ENCODE measurements at regions not wholly inside any gene's neighbourhood (a gene's known extent, or its start where the extent isn't known, plus 50 kb on each side); places are given as distances from the start of the nearest gene placed in this dataset.
"Not testable (repeated sequence)": the region's sequence is repeated elsewhere in the genome, so short reads cannot be mapped to it uniquely, and the experiment has no call there.

DNA sequence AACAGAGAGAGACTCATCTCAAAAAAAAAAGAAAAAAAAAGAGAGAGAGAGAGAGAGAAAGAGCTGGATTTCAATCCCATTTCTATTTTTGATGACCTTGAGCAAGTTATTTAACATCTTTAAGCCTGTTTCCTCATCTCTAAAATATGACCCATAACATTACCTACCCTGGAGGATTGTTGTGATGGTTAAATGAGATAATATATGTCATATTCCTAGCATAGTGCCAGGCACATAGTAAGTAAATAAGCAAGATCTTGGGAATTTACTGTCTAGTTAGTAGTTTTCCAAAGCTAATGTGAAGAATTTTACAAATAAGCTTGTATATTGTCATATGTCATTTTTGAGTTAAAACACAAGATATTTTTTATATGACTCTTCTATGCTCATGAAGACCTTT is 236.5 kb downstream of the PHLDA1 start:
- no TSS peak for BruUV-seq (replicated peaks)
- Histone ChIP-seq H4K20me1 (ENCODE audit: low read length) (no peaks in the 10 kb centered on the region), H3K79me2 (ENCODE audit: low read length) (no peaks in the 10 kb centered on the region), H3K27me3 (ENCODE audit: low read length) (no peaks in the 10 kb centered on the region), H3K4me2 (ENCODE audit: low read length) (no peak overlapping the region), H3K27ac (ENCODE audit: low read length) (no peak overlapping the region), H3F3A (ENCODE audit: low read length, unreplicated experiment) (no peaks in the 10 kb centered on the region), H3K9me2 (replicated peaks; ENCODE audit: low read length) (no peaks in the 10 kb centered on the region), H2AFZ (ENCODE audit: low read length) (no peak overlapping the region), H3K4me1 (ENCODE audit: insufficient read depth, low read length) (peaks cover 5% of the 10 kb centered on the region; the same call in 1 of the 2 replicates), H3K9ac (ENCODE audit: low read length) (no peak overlapping the region), H3K9me3 (ENCODE audit: low read length) (no peaks in the 10 kb centered on the region), H3K4me3 (ENCODE audit: low read length) (no peak overlapping the region), H3K36me3 (ENCODE audit: low read depth, low read length) (no peaks in the 10 kb centered on the region)
- CTCF ChIA-PET, result no interaction called here
- no peak for TF ChIP-seq EZH2phosphoT487 (IDR thresholded peaks at IDR 0.05; ENCODE audit: borderline replicate concordance, low read length)
- TF ChIP-seq, protein P1, sequence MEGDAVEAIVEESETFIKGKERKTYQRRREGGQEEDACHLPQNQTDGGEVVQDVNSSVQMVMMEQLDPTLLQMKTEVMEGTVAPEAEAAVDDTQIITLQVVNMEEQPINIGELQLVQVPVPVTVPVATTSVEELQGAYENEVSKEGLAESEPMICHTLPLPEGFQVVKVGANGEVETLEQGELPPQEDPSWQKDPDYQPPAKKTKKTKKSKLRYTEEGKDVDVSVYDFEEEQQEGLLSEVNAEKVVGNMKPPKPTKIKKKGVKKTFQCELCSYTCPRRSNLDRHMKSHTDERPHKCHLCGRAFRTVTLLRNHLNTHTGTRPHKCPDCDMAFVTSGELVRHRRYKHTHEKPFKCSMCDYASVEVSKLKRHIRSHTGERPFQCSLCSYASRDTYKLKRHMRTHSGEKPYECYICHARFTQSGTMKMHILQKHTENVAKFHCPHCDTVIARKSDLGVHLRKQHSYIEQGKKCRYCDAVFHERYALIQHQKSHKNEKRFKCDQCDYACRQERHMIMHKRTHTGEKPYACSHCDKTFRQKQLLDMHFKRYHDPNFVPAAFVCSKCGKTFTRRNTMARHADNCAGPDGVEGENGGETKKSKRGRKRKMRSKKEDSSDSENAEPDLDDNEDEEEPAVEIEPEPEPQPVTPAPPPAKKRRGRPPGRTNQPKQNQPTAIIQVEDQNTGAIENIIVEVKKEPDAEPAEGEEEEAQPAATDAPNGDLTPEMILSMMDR (conservative IDR thresholded peaks at IDR 0.05; ENCODE audit: low read depth, low read length), result no peak
- TF ChIP-seq EZH2 (IDR thresholded peaks at IDR 0.05; ENCODE audit: low read length, unreplicated experiment), result no peak
- ATAC-seq (no peak), DNase-seq (no peak)
- intact Hi-C loops (cut with micrococcal nuclease), result no loop called here
- POLR2A ChIA-PET (ENCODE audit: unreplicated experiment), result no interaction called here

- no peaks in the 10 kb centered on the region for H3K9me2 ChIP-seq (replicated peaks; ENCODE audit: low read length)
- H2AFZ ChIP-seq (ENCODE audit: low read length), result no peak overlapping the region
- DNase-seq (no peak), ATAC-seq (no peak)
- no peak overlapping the region for H3K4me3 ChIP-seq (ENCODE audit: low read length)
- H3K36me3 ChIP-seq (ENCODE audit: low read depth, low read length), result no peaks in the 10 kb centered on the region
- H3K27ac ChIP-seq (ENCODE audit: low read length), result no peak overlapping the region
- TF ChIP-seq, protein P1 (conservative IDR thresholded peaks at IDR 0.05; ENCODE audit: low read depth, low read length), result no peak
- no peak for TF ChIP-seq EZH2phosphoT487 (IDR thresholded peaks at IDR 0.05; ENCODE audit: borderline replicate concordance, low read length)
- no peak for TF ChIP-seq EZH2 (IDR thresholded peaks at IDR 0.05; ENCODE audit: low read length, unreplicated experiment)
- H4K20me1 ChIP-seq (ENCODE audit: low read length), result no peaks in the 10 kb centered on the region
- H3K4me1 ChIP-seq (ENCODE audit: insufficient read depth, low read length), result peaks cover 10% of the 10 kb centered on the region
- BruUV-seq (replicated peaks), result no TSS peak
- no peaks in the 10 kb centered on the region for H3K9me3 ChIP-seq (ENCODE audit: low read length)
- ChIA-PET CTCF (no interaction called here), POLR2A (ENCODE audit: unreplicated experiment) (no interaction called here)
- no peaks in the 10 kb centered on the region for H3F3A ChIP-seq (ENCODE audit: low read length, unreplicated experiment)
- intact Hi-C loops (cut with micrococcal nuclease), result no loop called here
- no peak overlapping the region for H3K9ac ChIP-seq (ENCODE audit: low read length)
- H3K4me2 ChIP-seq (ENCODE audit: low read length), result no peak overlapping the region
- H3K79me2 ChIP-seq (ENCODE audit: low read length), result no peaks in the 10 kb centered on the region
- H3K27me3 ChIP-seq (ENCODE audit: low read length), result no peaks in the 10 kb centered on the region
These were observed 238.9 kb downstream of the PHLDA1 start for GRCh38 chr12:75792687-75793086.

DNA sequence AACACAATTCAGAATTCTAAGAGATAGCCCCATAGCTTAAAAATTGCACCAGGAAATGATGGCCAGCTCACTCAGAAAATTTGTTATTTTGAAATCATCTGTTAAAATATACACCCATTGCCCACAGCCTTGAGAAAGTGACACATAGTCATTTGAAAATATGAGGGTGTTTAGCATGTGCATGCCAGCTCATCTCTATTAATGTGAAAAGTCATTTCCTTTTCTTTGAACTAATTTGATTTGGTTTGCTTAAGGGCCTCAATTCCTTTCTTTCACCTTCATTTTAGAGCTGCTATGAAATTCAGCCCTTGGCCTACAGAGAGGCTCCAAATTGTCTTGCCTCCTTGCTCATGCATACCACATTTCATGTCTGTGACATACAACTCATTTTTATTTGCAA is 241.4 kb downstream of the PHLDA1 start:
- Histone ChIP-seq H3K27ac (ENCODE audit: low read length) (0 out of 2 replicates have a peak overlapping the region, but pooled peaks have one; percentile 1), H3K36me3 (ENCODE audit: low read depth, low read length) (no peaks in the 10 kb centered on the region), H3K4me1 (ENCODE audit: insufficient read depth, low read length) (peaks cover 19% of the 10 kb centered on the region), H3K4me3 (ENCODE audit: low read length) (no peak overlapping the region), H4K20me1 (ENCODE audit: low read length) (no peaks in the 10 kb centered on the region), H3F3A (ENCODE audit: low read length, unreplicated experiment) (no peaks in the 10 kb centered on the region), H3K79me2 (ENCODE audit: low read length) (no peaks in the 10 kb centered on the region), H3K27me3 (ENCODE audit: low read length) (no peaks in the 10 kb centered on the region), H2AFZ (ENCODE audit: low read length) (no peak overlapping the region), H3K9ac (ENCODE audit: low read length) (no peak overlapping the region), H3K4me2 (ENCODE audit: low read length) (no peak overlapping the region), H3K9me2 (replicated peaks; ENCODE audit: low read length) (no peaks in the 10 kb centered on the region), H3K9me3 (ENCODE audit: low read length) (no peaks in the 10 kb centered on the region)
- peak; percentile 35 for DNase-seq
- CTCF ChIA-PET, result no interaction called here
- peak; percentile 75 for ATAC-seq
- POLR2A ChIA-PET (ENCODE audit: unreplicated experiment), result interaction anchor here (0.6 kb wide), 2 partner anchors 241 to 558 kb away, joined by 4 to 5 read pairs; partner anchors contain the start of genes BBS10 and PHLDA1
- intact Hi-C loops (cut with micrococcal nuclease), result no loop called here
- TF ChIP-seq EZH2phosphoT487 (IDR thresholded peaks at IDR 0.05; ENCODE audit: borderline replicate concordance, low read length), result no peak
- no peak for TF ChIP-seq EZH2 (IDR thresholded peaks at IDR 0.05; ENCODE audit: low read length, unreplicated experiment)
- TF ChIP-seq, protein P1 (conservative IDR thresholded peaks at IDR 0.05; ENCODE audit: low read depth, low read length), result no peak
- no TSS peak for BruUV-seq (replicated peaks)

- POLR2A ChIA-PET (ENCODE audit: unreplicated experiment); H3K9me2 ChIP-seq (replicated peaks; ENCODE audit: low read length); H3K36me3 ChIP-seq (ENCODE audit: low read depth, low read length); CTCF ChIA-PET; H3K79me2 ChIP-seq (ENCODE audit: low read length); H4K20me1 ChIP-seq (ENCODE audit: low read length); H3K9me3 ChIP-seq (ENCODE audit: low read length); H3K4me2 ChIP-seq (ENCODE audit: low read length); intact Hi-C loops (cut with micrococcal nuclease); ATAC-seq; H3K27me3 ChIP-seq (ENCODE audit: low read length); BruUV-seq (replicated peaks); H3F3A ChIP-seq (ENCODE audit: low read length, unreplicated experiment); H3K4me3 ChIP-seq (ENCODE audit: low read length); H3K9ac ChIP-seq (ENCODE audit: low read length): not testable (repeated sequence)
- peak; percentile 39 for DNase-seq
- peaks cover 32% of the 10 kb centered on the region for H3K4me1 ChIP-seq (ENCODE audit: insufficient read depth, low read length)
- H3K27ac ChIP-seq (ENCODE audit: low read length), result peak overlapping the region; percentile 18; the same call in 1 of the 2 replicates
- H2AFZ ChIP-seq (ENCODE audit: low read length), result peak overlapping the region; percentile 51; the same call in 1 of the 2 replicates
These were observed 244.4 kb downstream of the PHLDA1 start for GRCh38 chr12:75787146-75787545.

Data from PC-3 (cell line).